IMR-90 (cell line): ENCODE measurements at regions not wholly inside any gene's neighbourhood (a gene's known extent, or its start where the extent isn't known, plus 50 kb on each side); places are given as distances from the start of the nearest gene placed in this dataset.

Experiments used
- ATAC-seq: fragments of 200-7000 bp; cut with Tn5 transposase; 2 replicates; pipeline ENCODE4 v1.9.1; 2020; ENCODE audit warnings: low read depth, mild to moderate bottlenecking, moderate library complexity
- BruUV-seq: library from RNA; stranded (reverse); fragments of 400-500 nt; replicated peaks from 2 replicates; lab custom pipeline; 2021; lab: Mats Ljungman, UMichigan
- CTCF ChIA-PET: fragments of 300-600 bp; formaldehyde crosslinking; extraction: SDS; loops from one replicate; lab custom pipeline; 2021; ENCODE audit warnings: antibody characterized with exemption; lab: Yijun Ruan, JAX
- POLR2A ChIA-PET: fragments of 300-600 bp; sonication (Branson Sonifier 250); formaldehyde crosslinking; loops from one replicate; lab custom pipeline; 2022; ENCODE audit warnings: antibody characterized with exemption; ENCODE audit not compliant: unreplicated experiment; lab: Charles Lee
- DNase-seq: peaks from one replicate; pipeline ENCODE4 v3.0.0; 2013
- H2AFZ ChIP-seq: replicated peaks from 2 replicates; pipeline ENCODE3; 2013; ENCODE audit warnings: low read length, mild to moderate bottlenecking; ENCODE audit not compliant: poor library complexity
- H2AK5ac ChIP-seq: 2 replicates; pipeline ENCODE4 v1.6.1; 2013; ENCODE audit warnings: low read depth, low read length, inconsistent platforms
- H2AK9ac ChIP-seq: replicated peaks from 2 replicates; pipeline ENCODE3; 2013; ENCODE audit warnings: mild to moderate bottlenecking, low read depth, low read length, moderate library complexity; ENCODE audit not compliant: poor library complexity
- H2BK120ac ChIP-seq: 2 replicates; pipeline ENCODE4 v1.6.1; 2013; ENCODE audit warnings: low read depth, low read length, inconsistent platforms
- H2BK15ac ChIP-seq: 3 replicates; pipeline ENCODE4 v1.6.1; 2013; ENCODE audit warnings: low read depth, low read length, inconsistent platforms
- H2BK20ac ChIP-seq: 2 replicates; pipeline ENCODE4 v1.6.1; 2013; ENCODE audit warnings: low read depth, mild to moderate bottlenecking, inconsistent platforms, low read length, moderate library complexity
- H2BK5ac ChIP-seq: 2 replicates; pipeline ENCODE4 v1.6.1; 2013; ENCODE audit warnings: mild to moderate bottlenecking, low read depth, low read length, inconsistent platforms; ENCODE audit not compliant: poor library complexity, severe bottlenecking
- H3K14ac ChIP-seq: replicated peaks from 2 replicates; pipeline ENCODE4 v1.6.1; 2013; ENCODE audit warnings: low read depth, low read length, inconsistent platforms
- H3K18ac ChIP-seq: 2 replicates; pipeline ENCODE4 v1.6.1; 2013; ENCODE audit warnings: low read depth, low read length, control low read depth
- H3K23ac ChIP-seq: 2 replicates; pipeline ENCODE4 v1.6.1; 2013; ENCODE audit warnings: low read depth, low read length, inconsistent platforms
- H3K27ac ChIP-seq: 2 replicates; pipeline ENCODE4 v1.5.1; 2013; ENCODE audit warnings: mild to moderate bottlenecking, control low read depth, low read length; ENCODE audit not compliant: insufficient read depth
- H3K27me3 ChIP-seq: 2 replicates; pipeline ENCODE4 v1.6.1; 2013; ENCODE audit warnings: low read length; ENCODE audit not compliant: control insufficient read depth, insufficient read depth
- H3K36me3 ChIP-seq: 2 replicates; pipeline ENCODE4 v1.6.1; 2013; ENCODE audit warnings: low read length, mixed read lengths; ENCODE audit not compliant: control insufficient read depth, insufficient read depth
- H3K4ac ChIP-seq: 2 replicates; pipeline ENCODE4 v1.6.1; 2013; ENCODE audit warnings: low read depth, low read length, inconsistent platforms
- H3K4me1 ChIP-seq: 2 replicates; pipeline ENCODE4 v1.6.1; 2013; ENCODE audit warnings: low read length, mixed read lengths; ENCODE audit not compliant: control insufficient read depth, insufficient read depth
- H3K4me2 ChIP-seq: 2 replicates; pipeline ENCODE4 v1.6.1; 2013; ENCODE audit warnings: low read depth, mild to moderate bottlenecking, control low read depth, low read length, moderate library complexity
- H3K4me3 ChIP-seq: 2 replicates; pipeline ENCODE4 v1.5.1; 2013; ENCODE audit warnings: low read depth, mild to moderate bottlenecking, control low read depth, low read length, moderate library complexity; ENCODE audit not compliant: insufficient read depth
- H3K56ac ChIP-seq: 2 replicates; pipeline ENCODE4 v1.6.1; 2013; ENCODE audit warnings: low read length, inconsistent platforms; ENCODE audit not compliant: insufficient read depth; ENCODE audit errors: extremely low read depth
- H3K79me1 ChIP-seq, 2 experiments: 2 replicates each; pipeline ENCODE4 v1.6.1; 2013; ENCODE audit warnings: low read length in 2 of 2, inconsistent platforms in 1 of 2, low read depth in 1 of 2
- H3K9ac ChIP-seq: 2 replicates; pipeline ENCODE4 v1.6.1; 2013; ENCODE audit warnings: low read depth, low read length, control low read depth
- H3K9me1 ChIP-seq: 2 replicates; pipeline ENCODE4 v1.6.1; 2013; ENCODE audit warnings: low read length, inconsistent platforms; ENCODE audit not compliant: insufficient read depth
- H3K9me3 ChIP-seq: 2 replicates; pipeline ENCODE4 v1.6.1; 2013; ENCODE audit warnings: low read length; ENCODE audit not compliant: control insufficient read depth, insufficient read depth
- H4K20me1 ChIP-seq: 2 replicates; pipeline ENCODE4 v1.6.1; 2013; ENCODE audit warnings: low read length, inconsistent platforms; ENCODE audit not compliant: insufficient read depth
- H4K5ac ChIP-seq: 2 replicates; pipeline ENCODE4 v1.6.1; 2013; ENCODE audit warnings: mild to moderate bottlenecking, low read depth, low read length, control low read depth
- H4K8ac ChIP-seq, 2 experiments: 2 replicates each; pipeline ENCODE4 v1.6.1; 2013; ENCODE audit warnings: low read depth in 2 of 2, low read length in 2 of 2, control low read depth in 1 of 2, inconsistent platforms in 1 of 2
- H4K91ac ChIP-seq: 2 replicates; pipeline ENCODE4 v1.6.1; 2013; ENCODE audit warnings: low read depth, low read length, inconsistent platforms; ENCODE audit not compliant: insufficient read depth
- BHLHE40 ChIP-seq: fragments of 150-350 bp; IDR thresholded peaks from 2 replicates; pipeline ENCODE4 v1.6.1; 2016; ENCODE audit warnings: mild to moderate bottlenecking, low read depth, low read length
- CEBPB ChIP-seq: IDR thresholded peaks from 2 replicates; pipeline ENCODE4 v1.6.1; 2012; ENCODE audit warnings: low read depth, low read length, improper control_type of control experiment
- CHD1 ChIP-seq: IDR thresholded peaks from 2 replicates; pipeline ENCODE4 v1.6.1; 2012; ENCODE audit warnings: low read depth, low read length, improper control_type of control experiment
- CTCF ChIP-seq: conservative IDR thresholded peaks from 2 replicates; pipeline ENCODE4 v1.5.1; 2012; ENCODE audit warnings: mild to moderate bottlenecking, low read depth, low read length, improper control_type of control experiment
- ELK1 ChIP-seq: fragments of 150-350 bp; IDR thresholded peaks from 2 replicates; pipeline ENCODE4 v1.6.1; 2016; ENCODE audit warnings: low read depth, mild to moderate bottlenecking, low read length, moderate library complexity, borderline replicate concordance
- FOS ChIP-seq: fragments of 150-350 bp; IDR thresholded peaks from 2 replicates; pipeline ENCODE4 v1.6.1; 2016; ENCODE audit warnings: low read depth, low read length
- MAFK ChIP-seq: IDR thresholded peaks from 2 replicates; pipeline ENCODE4 v1.6.1; 2012; ENCODE audit warnings: low read depth, low read length, improper control_type of control experiment
- MAZ ChIP-seq: IDR thresholded peaks from 2 replicates; pipeline ENCODE4 v1.6.1; 2012; ENCODE audit warnings: low read depth, mild to moderate bottlenecking, low read length, improper control_type of control experiment, moderate library complexity, borderline replicate concordance
- RAD21 ChIP-seq: IDR thresholded peaks from 2 replicates; pipeline ENCODE4 v1.6.1; 2012; ENCODE audit warnings: low read length, improper control_type of control experiment
- RCOR1 ChIP-seq: IDR thresholded peaks from 2 replicates; pipeline ENCODE4 v1.6.1; 2012; ENCODE audit warnings: mild to moderate bottlenecking, low read length, improper control_type of control experiment; ENCODE audit not compliant: insufficient replicate concordance
- RFX5 ChIP-seq: IDR thresholded peaks from 2 replicates; pipeline ENCODE4 v1.8.0; 2012; ENCODE audit warnings: low read depth, mild to moderate bottlenecking, low read length, moderate library complexity
- SMC3 ChIP-seq: fragments of 150-350 bp; IDR thresholded peaks from 2 replicates; pipeline ENCODE4 v1.6.1; 2016; ENCODE audit warnings: low read depth, mild to moderate bottlenecking, antibody characterized with exemption, low read length, moderate library complexity
- USF2 ChIP-seq: fragments of 150-350 bp; IDR thresholded peaks from 2 replicates; pipeline ENCODE4 v1.6.1; 2017; ENCODE audit warnings: mild to moderate bottlenecking, antibody characterized with exemption, low read length, low read depth
- dilution Hi-C: fragments of 300-500 bp; cut with HindIII; formaldehyde crosslinking; loops from one replicate; pipeline ENCODE4 v1.14.3; 2018; ENCODE audit warnings: low sequenced_read_pairs; ENCODE audit not compliant: unreplicated experiment
- in situ Hi-C: fragments of 300-500 bp; cut with MboI; formaldehyde crosslinking; loops from 3 replicates; pipeline ENCODE4 v1.14.3; 2019; ENCODE audit warnings: low sequenced_read_pairs, inconsistent platforms, mixed read lengths
- intact Hi-C: fragments of 100-400 bp; cut with micrococcal nuclease; formaldehyde crosslinking; loops from 2 replicates; pipeline ENCODE4 v1.10.0; 2022

GRCh38 chr3:1017870-1018269 lies 75.0 kb upstream of the CNTN6 start:
- Histone ChIP-seq H3K4ac (no peak overlapping the region), H3K9ac (no peak overlapping the region), H3K4me1 (no peaks in the 10 kb centered on the region), H3K4me3 (no peak overlapping the region), H3K18ac (no peak overlapping the region), H3K23ac (no peak overlapping the region), H3K27me3 (no peaks in the 10 kb centered on the region), H2BK15ac (no peak overlapping the region), H4K20me1 (no peaks in the 10 kb centered on the region), H3K27ac (no peak overlapping the region), H3K4me2 (no peak overlapping the region), H4K91ac (no peak overlapping the region), H3K9me1 (no peaks in the 10 kb centered on the region), H3K9me3 (peaks cover 8% of the 10 kb centered on the region), H2AK9ac (no peak overlapping the region), H3K56ac (no peak overlapping the region), H4K5ac (no peak overlapping the region), H2AK5ac (no peak overlapping the region), H2BK120ac (no peak overlapping the region), H3K14ac (no peak overlapping the region), H4K8ac (no peak overlapping the region), H3K36me3 (no peaks in the 10 kb centered on the region), H3K79me1 (no peaks in the 10 kb centered on the region), H2BK20ac (no peak overlapping the region), H2AFZ (no peak overlapping the region), H2BK5ac (no peak overlapping the region)
- dilution Hi-C loops (no loop called here), in situ Hi-C loops (no loop called here), intact Hi-C loops (no loop called here)
- ATAC-seq (no peak), DNase-seq (no peak)
- ChIA-PET CTCF (no interaction called here), POLR2A (no interaction called here)
- TF ChIP-seq RCOR1: no peak
- TF ChIP-seq CEBPB: no peak
- TF ChIP-seq RAD21: no peak
- no peak for TF ChIP-seq MAFK
- no peak for TF ChIP-seq BHLHE40
- no peak for TF ChIP-seq MAZ
- TF ChIP-seq USF2: no peak
- TF ChIP-seq ELK1: no peak
- TF ChIP-seq CTCF: no peak
- TF ChIP-seq RFX5: no peak
- TF ChIP-seq SMC3: no peak
- TF ChIP-seq CHD1: no peak
- TF ChIP-seq FOS: no peak
- BruUV-seq: no TSS peak
